CD4-positive, alpha-beta T cell (primary cell): ENCODE measurements at regions not wholly inside any gene's neighbourhood (a gene's known extent, or its start where the extent isn't known, plus 50 kb on each side); places are given as distances from the start of the nearest gene placed in this dataset.

Experiments
- ATAC-seq: fragments of 200-7000 bp; cut with Tn5 transposase; one replicate; pipeline ENCODE4 v1.10.0; 2022; ENCODE audit warnings: mild to moderate bottlenecking; ENCODE audit not compliant: poor library complexity
- CTCF ChIA-PET: fragments of 350-600 bp; sonication (Branson Sonifier 250); formaldehyde crosslinking; loops from one replicate; lab custom pipeline; 2021; ENCODE audit warnings: antibody characterized with exemption, inconsistent platforms; lab: Charles Lee
- POLR2A ChIA-PET: fragments of 350-600 bp; sonication (Branson Sonifier 250); formaldehyde crosslinking; loops from one replicate; lab custom pipeline; 2021; ENCODE audit warnings: antibody characterized with exemption, inconsistent platforms; lab: Charles Lee
- DNase-seq, 14 experiments: peaks; one replicate each; pipeline ENCODE4 v3.0.0-alpha.2; 2013 to 2020; ENCODE audit warnings: mixed read lengths in 2 of 14
- H3K27ac ChIP-seq, 2 donors: one replicate each; pipeline versions ENCODE4 v1.5.1 to v1.7.0; 2013; ENCODE audit warnings: low read length in 2 of 2, low read depth in 1 of 2, mild to moderate bottlenecking in 1 of 2
- H3K27me3 ChIP-seq, 2 experiments: 1 replicate in 1 of 2; 2 replicates in 1 of 2; pipeline versions ENCODE4 v1.6.1 to v1.7.0; 2013; ENCODE audit warnings: low read length in 2 of 2, control low read depth in 1 of 2, mild to moderate bottlenecking in 1 of 2, moderate library complexity in 1 of 2; ENCODE audit not compliant: insufficient read depth in 2 of 2, control insufficient read depth in 1 of 2
- H3K36me3 ChIP-seq: one replicate; pipeline ENCODE4 v1.6.1; 2013; ENCODE audit warnings: low read length, control low read depth; ENCODE audit not compliant: insufficient read depth
- H3K4me1 ChIP-seq: one replicate; pipeline ENCODE4 v1.6.1; 2013; ENCODE audit warnings: low read length, control low read depth; ENCODE audit not compliant: insufficient read depth
- H3K4me3 ChIP-seq: one replicate; pipeline ENCODE4 v1.5.1; 2013; ENCODE audit warnings: mild to moderate bottlenecking, low read length, moderate library complexity
- H3K9me3 ChIP-seq, 2 experiments: 1 replicate in 1 of 2; 2 replicates in 1 of 2; pipeline versions ENCODE4 v1.6.1 to v1.7.0; 2013; ENCODE audit warnings: low read length in 2 of 2, mild to moderate bottlenecking in 2 of 2, control low read depth in 1 of 2, moderate library complexity in 1 of 2; ENCODE audit not compliant: control insufficient read depth in 1 of 2, insufficient read depth in 1 of 2
- H3K27ac Mint-ChIP-seq: one replicate; pipeline ENCODE4 v1.8.0; 2020; ENCODE audit warnings: mixed read lengths
- H3K27me3 Mint-ChIP-seq: one replicate; pipeline ENCODE4 v1.8.0; 2021; ENCODE audit warnings: mixed read lengths
- H3K36me3 Mint-ChIP-seq: one replicate; pipeline ENCODE4 v1.8.0; 2021; ENCODE audit warnings: low read depth, mixed read lengths
- H3K4me1 Mint-ChIP-seq: one replicate; pipeline ENCODE4 v1.8.0; 2021; ENCODE audit warnings: low read depth, mixed read lengths
- H3K4me3 Mint-ChIP-seq: one replicate; pipeline ENCODE4 v1.8.0; 2020; ENCODE audit warnings: mild to moderate bottlenecking, mixed read lengths
- H3K9me3 Mint-ChIP-seq: one replicate; pipeline ENCODE4 v1.8.0; 2020; ENCODE audit warnings: mixed read lengths
- intact Hi-C, 2 experiments: fragments of 100-400 bp; cut with DNase I in 1 of 2; cut with micrococcal nuclease in 1 of 2; formaldehyde crosslinking; loops; one replicate each; pipeline versions ENCODE4 v1.15.1 to v1.9.0; 2023 to 2025; cut with DNase I, micrococcal nuclease
- TF ChIP-seq, protein P1 (sequence below): fragments of 200-600 bp; IDR thresholded peaks from one replicate; pipeline ENCODE4 v1.8.0; 2022; ENCODE audit warnings: antibody characterized with exemption, mild to moderate bottlenecking

DNA sequence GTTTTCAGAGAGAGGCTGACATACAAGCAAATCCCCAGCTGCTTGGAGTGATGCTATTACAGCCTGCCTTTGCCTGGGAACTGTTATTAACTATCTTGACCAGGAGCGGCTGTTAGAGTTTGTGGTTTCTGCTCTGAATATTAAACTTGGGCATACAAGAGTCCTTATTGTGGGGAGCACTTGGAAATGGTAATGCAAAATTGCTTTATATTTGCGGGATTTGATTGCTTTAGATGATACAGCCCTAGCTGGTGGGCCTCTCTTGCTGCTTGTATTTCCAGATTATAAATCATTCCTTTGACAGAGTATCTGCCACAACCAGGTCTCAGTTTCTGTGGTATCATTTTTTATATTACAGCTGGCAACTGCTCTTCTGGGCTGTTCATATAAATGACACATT, 101.9 kb upstream of the FAM204A start:
- Mint-ChIP-seq H3K9me3 (no peaks in the 10 kb centered on the region), H3K27ac (no peak overlapping the region), H3K4me1 (no peaks in the 10 kb centered on the region), H3K4me3 (no peak overlapping the region), H3K36me3 (no peaks in the 10 kb centered on the region), H3K27me3 (peaks cover 30% of the 10 kb centered on the region)
- peaks cover 3 to 30% of the 10 kb centered on the region in 2 experiments for H3K27me3 ChIP-seq
- ChIA-PET POLR2A (no interaction called here), CTCF (no interaction called here)
- TF ChIP-seq, protein P1, sequence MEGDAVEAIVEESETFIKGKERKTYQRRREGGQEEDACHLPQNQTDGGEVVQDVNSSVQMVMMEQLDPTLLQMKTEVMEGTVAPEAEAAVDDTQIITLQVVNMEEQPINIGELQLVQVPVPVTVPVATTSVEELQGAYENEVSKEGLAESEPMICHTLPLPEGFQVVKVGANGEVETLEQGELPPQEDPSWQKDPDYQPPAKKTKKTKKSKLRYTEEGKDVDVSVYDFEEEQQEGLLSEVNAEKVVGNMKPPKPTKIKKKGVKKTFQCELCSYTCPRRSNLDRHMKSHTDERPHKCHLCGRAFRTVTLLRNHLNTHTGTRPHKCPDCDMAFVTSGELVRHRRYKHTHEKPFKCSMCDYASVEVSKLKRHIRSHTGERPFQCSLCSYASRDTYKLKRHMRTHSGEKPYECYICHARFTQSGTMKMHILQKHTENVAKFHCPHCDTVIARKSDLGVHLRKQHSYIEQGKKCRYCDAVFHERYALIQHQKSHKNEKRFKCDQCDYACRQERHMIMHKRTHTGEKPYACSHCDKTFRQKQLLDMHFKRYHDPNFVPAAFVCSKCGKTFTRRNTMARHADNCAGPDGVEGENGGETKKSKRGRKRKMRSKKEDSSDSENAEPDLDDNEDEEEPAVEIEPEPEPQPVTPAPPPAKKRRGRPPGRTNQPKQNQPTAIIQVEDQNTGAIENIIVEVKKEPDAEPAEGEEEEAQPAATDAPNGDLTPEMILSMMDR: no peak
- H3K9me3 ChIP-seq: no peaks in the 10 kb centered on the region
- ATAC-seq (no peak), DNase-seq (no peak)
- no peaks in the 10 kb centered on the region for H3K4me1 ChIP-seq
- H3K4me3 ChIP-seq: no peak overlapping the region
- intact Hi-C loops: no loop called here
- no peaks in the 10 kb centered on the region for H3K36me3 ChIP-seq
- no peak overlapping the region for H3K27ac ChIP-seq

- no peaks in the 10 kb centered on the region for H3K4me1 Mint-ChIP-seq
- no peak overlapping the region for H3K27ac Mint-ChIP-seq
- intact Hi-C loops: no loop called here
- ChIA-PET CTCF (no interaction called here), POLR2A (no interaction called here)
- H3K4me3 Mint-ChIP-seq: no peak overlapping the region
- no peak overlapping the region for H3K4me3 ChIP-seq
- peaks cover 34% of the 10 kb centered on the region for H3K27me3 Mint-ChIP-seq
- no peaks in the 10 kb centered on the region for H3K9me3 ChIP-seq
- no peaks in the 10 kb centered on the region for H3K36me3 Mint-ChIP-seq
- H3K9me3 Mint-ChIP-seq: no peaks in the 10 kb centered on the region
- H3K27ac ChIP-seq: no peak overlapping the region
- no peaks in the 10 kb centered on the region for H3K36me3 ChIP-seq
- DNase-seq (no peak), ATAC-seq (no peak)
- TF ChIP-seq, protein P1: no peak
- H3K27me3 ChIP-seq: peaks cover 7 to 27% of the 10 kb centered on the region in 2 experiments
- H3K4me1 ChIP-seq: no peaks in the 10 kb centered on the region
Observed at GRCh38 chr10:118442032-118442431, 99.9 kb upstream of the FAM204A start.

GRCh38 chr10:118439824-118440223, 97.7 kb upstream of the FAM204A start:
- ChIA-PET CTCF (no interaction called here), POLR2A (no interaction called here)
- ATAC-seq (no peak), DNase-seq (no peak)
- intact Hi-C loops: no loop called here
- Mint-ChIP-seq H3K4me1 (no peaks in the 10 kb centered on the region), H3K4me3 (no peak overlapping the region), H3K27me3 (peaks cover 45% of the 10 kb centered on the region), H3K27ac (no peak overlapping the region), H3K36me3 (no peaks in the 10 kb centered on the region), H3K9me3 (no peaks in the 10 kb centered on the region)
- TF ChIP-seq, protein P1: no peak
- peaks cover 7 to 27% of the 10 kb centered on the region in 2 experiments for H3K27me3 ChIP-seq
- H3K4me1 ChIP-seq: no peaks in the 10 kb centered on the region
- H3K4me3 ChIP-seq: no peak overlapping the region
- H3K27ac ChIP-seq: no peak overlapping the region
- H3K36me3 ChIP-seq: no peaks in the 10 kb centered on the region
- no peaks in the 10 kb centered on the region for H3K9me3 ChIP-seq
